Right lobe of liver (tissue), 6 donors: ENCODE measurements at regions not wholly inside any gene's neighbourhood (a gene's known extent, or its start where the extent isn't known, plus 50 kb on each side); places are given as distances from the start of the nearest gene placed in this dataset.

ENCODE experiments used
- ATAC-seq, 4 donors: fragments of 200-7000 bp; cut with Tn5 transposase; one replicate each; pipeline ENCODE4 v1.9.1; 2020; ENCODE audit warnings: mild to moderate bottlenecking in 4 of 4, moderate library complexity in 4 of 4
- DNase-seq, 3 donors: peaks; one replicate each; pipeline ENCODE4 v3.0.0-alpha.2; 2020
- H3K27ac ChIP-seq, 3 donors: fragments of 200-600 bp; one replicate each; pipeline ENCODE4 v1.8.0; 2022
- H3K27me3 ChIP-seq, 2 donors: fragments of 200-600 bp; one replicate each; pipeline ENCODE4 v1.8.0; 2022
- H3K36me3 ChIP-seq, 4 donors: fragments of 200-600 bp; sonication (generic) in 1 of 4; one replicate each; pipeline versions ENCODE4 v1.5.1 to v1.8.0; 2017 to 2022; ENCODE audit warnings: control low read depth in 1 of 4
- H3K4me1 ChIP-seq, 4 donors: fragments of 200-600 bp; sonication (generic) in 1 of 4; one replicate each; pipeline versions ENCODE4 v1.5.1 to v1.8.0; 2017 to 2022; ENCODE audit warnings: control low read depth in 1 of 4
- H3K4me3 ChIP-seq, 3 donors: fragments of 200-600 bp; one replicate each; pipeline ENCODE4 v1.8.0; 2022
- H3K9me3 ChIP-seq, 4 donors: fragments of 200-600 bp; sonication (generic) in 1 of 4; one replicate each; pipeline versions ENCODE4 v1.5.1 to v1.8.0; 2017 to 2022; ENCODE audit warnings: control low read depth in 1 of 4
- CTCF ChIP-seq, 4 donors: fragments of 200-600 bp in 3 of 4; fragments of 450-650 bp in 1 of 4; IDR thresholded peaks; one replicate each; pipeline versions ENCODE4 v1.5.1 to v1.8.0; 2016 to 2022; ENCODE audit warnings: antibody characterized with exemption in 4 of 4, mild to moderate bottlenecking in 2 of 4
- POLR2A ChIP-seq: fragments of 450-650 bp; IDR thresholded peaks from one replicate; pipeline ENCODE4 v1.6.1; 2017; ENCODE audit warnings: antibody characterized with exemption, mild to moderate bottlenecking
- WGBS: methylation state at CpG from one replicate; pipeline ENCODE4 v1.1.6; 2018; ENCODE audit warnings: low coverage, low lambda C conversion rate; ENCODE audit not compliant: insufficient coverage; ENCODE audit errors: missing lambda C conversion rate; 5-methylcytosine and 5-hydroxymethylcytosine counted together
- intact Hi-C, 2 donors: fragments of 100-400 bp; cut with DNase I; formaldehyde crosslinking; loops; one replicate each; pipeline versions ENCODE4 v1.11.2 to v1.14.1; 2022
- donor health status: DM: no; HTN: yes; CAD: no.
- donor health status: DM: no; HTN: no; CAD: no.
- donor health status: DM: no; HTN: no; CAD: no.
- donor health status: DM: no; HTN: yes; CAD: no.
- donor health status: DM: no; HTN: yes; CAD: no.

GRCh38 chr10:131653554-131654470 is 247.0 kb upstream of the PPP2R2D start:
- H3K4me1 ChIP-seq, result no peaks in the 10 kb centered on the region
- H3K36me3 ChIP-seq, result no peaks in the 10 kb centered on the region
- ATAC-seq (no peak), DNase-seq (peak in 1 of 3 donors; percentile 27)
- WGBS, result 92% methylated on average over 2 of the region's 13 CpGs
- H3K27ac ChIP-seq, result no peak overlapping the region
- intact Hi-C loops, result no loop called here
- no peaks in the 10 kb centered on the region for H3K9me3 ChIP-seq
- H3K27me3 ChIP-seq, result no peaks in the 10 kb centered on the region
- no peak overlapping the region for H3K4me3 ChIP-seq
- TF ChIP-seq POLR2A, result no peak
- TF ChIP-seq CTCF (IDR thresholded peaks at IDR 0.05), result no peak

- no peaks in the 10 kb centered on the region for H3K27me3 ChIP-seq
- DNase-seq, result peak in 1 of 3 donors; percentile 46
- intact Hi-C loops, result no loop called here
- no peak overlapping the region for H3K27ac ChIP-seq
- ATAC-seq, result peak in 1 of 4 donors; percentile 15
- H3K4me1 ChIP-seq, result no peaks in the 10 kb centered on the region
- WGBS, result no CpG with 5 or more reads among the region's 21 CpGs
- no peaks in the 10 kb centered on the region for H3K36me3 ChIP-seq
- H3K9me3 ChIP-seq, result no peaks in the 10 kb centered on the region
- no peak overlapping the region for H3K4me3 ChIP-seq
- TF ChIP-seq CTCF (IDR thresholded peaks at IDR 0.05) (no peak), POLR2A (no peak)
Measured at GRCh38 chr10:131654471-131655087, 246.2 kb upstream of the PPP2R2D start.

- Histone ChIP-seq H3K9me3 (no peaks in the 10 kb centered on the region), H3K27ac (no peak overlapping the region), H3K4me1 (no peaks in the 10 kb centered on the region), H3K4me3 (no peak overlapping the region), H3K36me3 (no peaks in the 10 kb centered on the region), H3K27me3 (no peaks in the 10 kb centered on the region)
- 68% methylated on average over 12 of the region's 16 CpGs for WGBS
- intact Hi-C loops, result no loop called here
- ATAC-seq (peak; percentile 61 to 72 (median 66)), DNase-seq (peak; percentile 57 to 64 (median 60))
- no peak for TF ChIP-seq POLR2A
- no peak for TF ChIP-seq CTCF (IDR thresholded peaks at IDR 0.05)
Measured at GRCh38 chr10:131655101-131655849, 245.5 kb upstream of the PPP2R2D start.

GRCh38 chr10:131656009-131656408 is 244.8 kb upstream of the PPP2R2D start:
- DNase-seq (no peak), ATAC-seq (no peak)
- 71% methylated on average over 6 of the region's 7 CpGs for WGBS
- Histone ChIP-seq H3K4me1 (no peaks in the 10 kb centered on the region), H3K4me3 (no peak overlapping the region), H3K27ac (no peak overlapping the region), H3K9me3 (no peaks in the 10 kb centered on the region), H3K36me3 (no peaks in the 10 kb centered on the region), H3K27me3 (no peaks in the 10 kb centered on the region)
- intact Hi-C loops, result no loop called here
- no peak for TF ChIP-seq CTCF (IDR thresholded peaks at IDR 0.05)
- TF ChIP-seq POLR2A, result no peak
